ENCODE measurements at regions not wholly inside any gene's neighbourhood (a gene's known extent, or its start where the extent isn't known, plus 50 kb on each side); places are given as distances from the start of the nearest gene placed in this dataset.
"Not testable (repeated sequence)": the region's sequence is repeated elsewhere in the genome, so short reads cannot be mapped to it uniquely, and the experiment has no call there.

- DNase-seq: no peak
These were observed 1765.8 kb downstream of the SLITRK1 start for GRCh38 chr13:82116422-82116989.

- no peak for DNase-seq
These were observed 1766.9 kb downstream of the SLITRK1 start for GRCh38 chr13:82115391-82115790.

- no peak for DNase-seq
These were observed 1755.3 kb upstream of the SPRY2 start for GRCh38 chr13:82096256-82096655.

GRCh38 chr13:82092312-82092711 lies 1751.4 kb upstream of the SPRY2 start:
- no peak for DNase-seq

DNA sequence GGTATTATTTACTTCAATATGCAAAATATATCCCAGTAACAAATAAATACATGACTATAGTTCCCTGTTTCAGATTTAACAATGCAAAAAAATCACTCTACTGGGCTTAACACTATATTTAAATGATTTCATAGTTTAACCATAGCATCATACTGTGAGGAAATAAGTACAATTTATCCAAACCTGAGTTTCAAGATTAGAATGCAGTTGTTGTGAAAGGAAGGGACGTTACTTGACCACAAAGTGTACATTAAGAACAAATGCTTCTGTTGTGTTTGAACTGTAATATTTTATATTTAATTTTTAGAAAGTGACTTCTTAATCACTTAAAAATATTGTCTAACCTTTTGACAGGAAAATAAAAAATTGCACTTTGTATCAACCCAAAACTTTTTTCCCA lies 1747.9 kb upstream of the SPRY2 start:
- no peak for DNase-seq

GRCh38 chr13:82076496-82076895 lies 1735.6 kb upstream of the SPRY2 start:
- no peak for DNase-seq

DNA sequence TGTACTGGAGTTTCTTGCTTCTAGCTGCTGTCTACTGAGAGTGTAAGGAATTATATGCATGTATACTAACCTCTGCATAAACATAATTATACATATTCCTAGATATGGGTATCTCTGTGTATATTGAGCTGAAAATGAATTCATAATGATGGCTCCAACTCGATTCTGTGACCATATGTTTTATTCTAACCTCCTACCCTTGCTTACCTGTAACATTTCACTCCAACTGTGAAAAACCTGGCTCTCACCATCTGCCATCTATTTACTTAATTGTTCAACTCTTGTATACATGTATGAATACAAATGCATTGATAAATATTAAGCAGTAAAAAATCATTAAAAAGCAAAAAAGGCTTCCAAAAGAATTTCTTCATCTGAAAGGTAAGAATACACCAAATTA lies 1729.5 kb upstream of the SPRY2 start:
- DNase-seq: no peak

DNA sequence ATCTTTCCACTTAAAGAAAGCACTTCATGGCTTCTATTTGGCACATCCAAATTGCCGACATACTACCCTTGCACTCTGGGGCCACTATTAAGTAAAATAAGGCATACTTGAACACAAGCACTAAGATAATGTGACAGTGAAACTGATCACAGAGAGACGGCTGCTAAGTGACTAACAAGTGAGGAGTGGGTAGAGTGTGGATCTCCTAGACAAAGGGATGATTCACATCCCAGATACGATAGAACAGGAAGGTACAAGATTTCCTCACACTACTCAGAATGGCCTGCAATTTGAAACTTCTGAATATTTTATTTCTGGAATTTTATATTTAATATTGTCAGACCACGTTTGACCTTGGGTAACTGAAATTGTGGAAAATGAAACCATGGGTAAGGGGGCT lies 1721.8 kb upstream of the SPRY2 start:
- no peak for DNase-seq

DNA sequence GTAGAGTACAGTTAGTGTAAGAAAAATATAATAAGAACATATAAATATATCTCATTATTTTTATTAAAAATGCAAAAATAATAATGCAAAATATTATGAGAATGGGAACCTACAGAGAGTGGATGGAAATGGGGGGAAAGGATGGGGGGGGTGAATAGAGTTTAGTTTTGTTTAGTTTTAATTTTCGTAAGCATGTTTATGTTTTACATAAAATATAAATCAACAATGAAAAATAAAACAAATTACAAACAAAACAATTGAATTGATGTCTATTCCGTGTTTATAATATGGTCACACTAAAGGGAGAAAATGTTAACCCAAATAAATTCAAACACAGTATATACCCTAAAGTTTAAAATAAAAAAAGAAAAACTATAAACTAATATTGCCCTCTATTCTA lies 1717.4 kb upstream of the SPRY2 start:
- DNase-seq: no peak

DNA sequence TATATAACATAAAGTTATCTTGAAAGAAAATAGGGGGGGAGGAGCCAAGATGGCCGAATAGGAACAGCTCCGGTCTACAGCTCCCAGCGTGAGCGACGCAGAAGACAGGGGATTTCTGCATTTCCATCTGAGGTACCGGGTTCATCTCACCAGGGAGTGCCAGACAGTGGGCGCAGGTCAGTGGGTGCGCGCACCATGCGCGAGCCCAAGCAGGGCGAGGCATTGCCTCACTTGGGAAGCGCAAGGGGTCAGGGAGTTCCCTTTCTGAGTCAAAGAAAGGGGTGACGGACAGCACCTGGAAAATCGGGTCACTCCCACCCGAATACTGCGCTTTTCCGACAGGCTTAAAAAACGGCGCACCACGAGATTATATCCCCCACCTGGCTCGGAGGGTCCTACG lies 1704.4 kb upstream of the SPRY2 start:
- not testable (repeated sequence) for DNase-seq

DNA sequence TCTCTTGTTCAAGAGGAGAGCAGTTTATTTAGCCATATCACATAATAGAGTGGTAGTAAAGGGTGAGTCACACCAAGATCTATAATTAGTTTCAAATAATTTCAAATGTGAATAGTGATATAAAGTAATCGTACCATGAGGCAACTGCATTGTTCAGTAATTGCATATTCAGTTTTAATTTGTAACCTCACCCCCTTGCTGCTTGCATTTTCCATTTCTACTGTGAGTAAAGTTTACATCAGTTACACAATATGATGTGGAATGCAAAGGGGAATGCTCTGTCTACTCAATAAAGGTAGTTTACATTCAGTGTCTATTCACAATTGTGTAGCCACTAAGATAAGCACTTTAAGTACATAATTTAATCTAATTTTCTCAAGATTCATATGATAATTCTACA lies 1695.7 kb upstream of the SPRY2 start:
- DNase-seq: no peak

DNA sequence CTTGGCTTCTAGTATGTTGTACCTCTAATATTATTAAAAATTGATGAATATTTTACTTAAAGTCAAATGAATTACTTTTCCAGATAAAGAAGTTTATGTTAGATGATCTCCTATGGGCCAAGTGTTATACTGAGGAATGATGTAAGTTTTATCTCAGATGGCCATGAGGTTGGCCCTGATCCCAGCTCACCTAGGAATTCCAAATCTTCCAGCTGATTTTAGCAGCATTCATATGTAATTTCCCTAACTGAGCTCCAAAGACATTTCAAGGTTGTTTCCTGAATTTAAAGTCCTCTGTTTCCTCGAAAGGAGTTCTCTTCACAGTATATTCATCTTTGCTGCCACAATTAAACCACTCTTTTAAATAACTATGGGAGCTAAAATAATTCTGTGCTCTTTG lies 1670.4 kb upstream of the SPRY2 start:
- DNase-seq: no peak

DNA sequence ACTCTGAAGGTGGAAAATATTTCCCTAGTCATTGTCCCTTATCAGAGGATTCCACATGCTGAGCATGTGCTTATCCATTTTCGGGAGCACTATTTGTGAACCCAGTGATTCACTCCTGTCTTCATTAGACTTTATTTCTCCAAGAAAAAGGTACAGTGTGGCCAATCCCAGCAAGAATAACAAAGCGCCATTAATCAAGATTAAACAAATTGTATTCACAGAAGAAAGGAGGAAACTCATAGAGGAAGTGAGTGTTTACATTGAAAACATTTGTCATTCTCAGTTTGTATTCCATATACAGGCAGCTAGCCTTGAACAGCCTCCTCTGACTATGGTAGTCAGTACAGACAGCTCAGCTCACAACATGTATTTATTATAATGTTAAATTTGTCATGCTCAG lies 1669.9 kb upstream of the SPRY2 start:
- DNase-seq: no peak

DNA sequence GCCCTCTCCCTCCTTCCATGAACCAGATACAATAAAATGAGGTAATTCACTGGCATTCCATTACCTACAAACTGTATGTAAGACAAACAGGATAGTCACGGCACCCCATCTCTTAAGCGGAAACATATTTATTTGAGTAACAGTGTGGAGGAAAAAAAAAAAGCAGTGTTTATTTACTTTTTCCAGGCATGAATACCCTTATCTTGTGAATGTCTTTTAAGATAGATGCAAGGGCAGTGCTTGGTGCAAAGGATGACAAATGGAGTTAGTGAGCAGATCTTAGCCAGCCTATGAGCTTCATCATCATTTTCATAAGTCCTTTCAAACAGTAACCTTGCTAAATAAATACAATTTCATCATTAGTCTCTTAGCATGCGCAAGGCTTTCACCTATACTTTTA lies 1661.8 kb upstream of the SPRY2 start:
- DNase-seq: no peak

- DNase-seq: no peak
These were observed 1654.4 kb upstream of the SPRY2 start for GRCh38 chr13:81995316-81995715.

- DNase-seq: no peak
These were observed 1649.7 kb upstream of the SPRY2 start for GRCh38 chr13:81990652-81991051.

- no peak for DNase-seq
These were observed 1647.6 kb upstream of the SPRY2 start for GRCh38 chr13:81988567-81988966.

DNA sequence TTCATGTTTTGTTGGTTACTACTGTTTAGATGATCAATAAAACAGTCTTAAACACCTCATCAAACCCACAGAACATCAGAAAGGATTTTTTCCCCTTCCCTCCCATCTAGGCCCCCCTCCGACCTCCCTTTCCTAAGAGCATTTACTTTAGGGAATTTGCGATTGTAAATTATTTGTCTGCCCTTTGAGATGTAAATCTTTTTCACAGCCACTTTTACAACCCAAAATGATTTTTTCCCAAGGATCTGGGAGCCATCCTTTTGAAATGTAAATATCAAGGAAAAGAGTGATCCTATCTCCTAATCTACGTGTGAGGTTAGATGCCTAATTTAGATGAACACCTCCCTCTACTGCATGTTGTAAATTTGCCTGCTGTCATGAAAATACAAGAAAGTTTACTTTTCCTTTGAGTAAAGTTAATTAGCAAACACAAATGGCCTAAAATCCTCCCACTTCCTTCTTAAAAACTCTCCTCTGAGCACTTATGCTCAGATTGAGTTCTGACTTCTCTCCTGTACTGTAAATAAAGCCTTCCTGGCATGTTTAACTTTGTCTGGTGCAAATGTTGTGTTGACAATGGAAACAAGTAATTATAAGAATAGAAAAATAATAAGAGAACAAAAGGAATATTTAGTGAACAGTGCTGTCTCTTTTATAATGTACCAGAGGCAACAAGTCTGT lies 1646.9 kb upstream of the SPRY2 start:
- no peak for DNase-seq

DNA sequence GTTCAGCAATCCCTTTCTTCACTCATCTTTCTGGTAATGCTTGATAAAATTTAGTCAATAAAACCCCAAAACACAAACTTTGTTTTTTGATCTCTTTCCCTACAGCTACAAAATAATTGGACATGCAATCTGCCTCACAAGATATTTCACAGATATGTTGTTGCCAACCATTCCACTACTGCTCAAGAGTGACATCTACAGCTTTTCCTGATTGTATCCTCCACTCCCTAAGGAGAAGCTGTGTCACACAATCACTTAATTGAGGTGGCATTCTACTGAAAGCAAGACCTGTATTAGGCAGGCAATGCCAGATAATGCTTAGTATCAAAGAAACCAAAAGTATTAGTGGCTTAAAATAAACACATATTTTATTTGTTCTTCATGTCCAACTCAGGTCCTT lies 1646.2 kb upstream of the SPRY2 start:
- DNase-seq: no peak

DNA sequence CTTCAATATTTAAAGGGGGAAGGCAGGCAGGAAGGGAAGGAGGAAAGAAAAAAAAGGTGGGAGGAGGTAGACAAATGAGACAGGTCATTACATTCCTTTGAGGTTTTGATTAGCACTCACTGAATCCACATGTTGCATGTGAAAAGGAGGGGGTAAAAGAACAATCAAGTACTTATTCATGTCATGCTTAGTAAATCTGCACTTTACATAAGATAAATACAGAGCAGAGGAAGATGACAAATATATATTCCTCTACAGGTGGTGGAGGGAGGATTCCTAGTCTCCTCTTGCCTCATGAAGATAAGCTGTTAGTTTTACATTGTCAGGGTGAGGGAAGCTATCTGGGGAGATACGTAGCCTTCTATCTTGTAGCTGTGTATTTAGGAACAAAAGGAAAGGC lies 1645.4 kb upstream of the SPRY2 start:
- no peak for DNase-seq

GRCh38 chr13:81957121-81957520 lies 1616.2 kb upstream of the SPRY2 start:
- DNase-seq: no peak

GRCh38 chr13:81929988-81930387 lies 1589.1 kb upstream of the SPRY2 start:
- DNase-seq: no peak

GRCh38 chr13:81927347-81927746 lies 1586.4 kb upstream of the SPRY2 start:
- no peak for DNase-seq

- DNase-seq: no peak
These were observed 1576.9 kb upstream of the SPRY2 start for GRCh38 chr13:81917810-81918209.

DNA sequence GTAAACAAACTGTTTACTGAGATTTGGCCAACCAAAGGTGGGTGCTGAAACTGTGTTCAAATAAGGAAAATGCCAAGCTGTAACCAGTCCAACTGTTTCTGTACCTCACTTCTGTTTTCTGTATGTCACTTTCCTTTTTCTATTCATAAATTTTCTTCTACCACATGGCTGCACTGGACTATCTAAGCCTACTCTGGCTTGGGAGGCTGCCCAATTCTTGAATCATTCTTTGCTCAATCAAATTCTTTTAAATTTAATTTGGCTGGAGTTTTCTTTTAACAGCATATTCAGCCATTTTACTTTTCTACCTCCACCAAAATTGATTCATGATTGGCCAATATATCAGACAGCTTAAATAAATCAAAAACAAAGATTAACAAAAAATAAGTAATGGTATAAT lies 1575.5 kb upstream of the SPRY2 start:
- DNase-seq: no peak
